SK-N-MC (cell line): ENCODE measurements at regions not wholly inside any gene's neighbourhood (a gene's known extent, or its start where the extent isn't known, plus 50 kb on each side); places are given as distances from the start of the nearest gene placed in this dataset.

Experiments
- DNase-seq: peaks from one replicate; pipeline ENCODE4 v3.0.0-alpha.2; 2011; ENCODE audit warnings: low read depth, low spot score
- H3K27ac ChIP-seq: fragments of 200-600 bp; sonication (generic); 2 replicates; pipeline ENCODE4 v1.5.1; 2016; ENCODE audit warnings: mixed run types
- H3K36me3 ChIP-seq: fragments of 200-600 bp; sonication (generic); 2 replicates; pipeline ENCODE4 v1.6.1; 2017; ENCODE audit warnings: antibody characterized with exemption, low read length, mixed read lengths; ENCODE audit not compliant: insufficient read depth
- H3K4me3 ChIP-seq: fragments of 200-600 bp; sonication (generic); 2 replicates; pipeline ENCODE4 v1.5.1; 2016
- H3K9ac ChIP-seq: fragments of 200-600 bp; sonication (generic); 2 replicates; pipeline ENCODE4 v1.8.0; 2017; ENCODE audit warnings: mixed run types, mixed read lengths; ENCODE audit not compliant: insufficient read length
- H3K9me3 ChIP-seq: fragments of 200-600 bp; sonication (generic); 2 replicates; pipeline ENCODE4 v1.6.1; 2017; ENCODE audit warnings: low read depth, mild to moderate bottlenecking, antibody characterized with exemption, low read length, moderate library complexity, mixed read lengths
- EZH2 ChIP-seq: fragments of 200-600 bp; sonication (generic); IDR thresholded peaks from one replicate; pipeline ENCODE4 v1.6.1; 2017; ENCODE audit warnings: antibody characterized with exemption
- FOXP2 ChIP-seq: optimal IDR thresholded peaks from 2 replicates; pipeline ENCODE3; 2011; ENCODE audit warnings: mild to moderate bottlenecking, moderate library complexity; ENCODE audit not compliant: insufficient read depth; ENCODE audit errors: extremely low read length, control extremely low read depth
- POLR2AphosphoS5 ChIP-seq: IDR thresholded peaks from 2 replicates; pipeline ENCODE4 v1.6.1; 2012; ENCODE audit warnings: mild to moderate bottlenecking, low read depth, low read length, borderline replicate concordance

DNA sequence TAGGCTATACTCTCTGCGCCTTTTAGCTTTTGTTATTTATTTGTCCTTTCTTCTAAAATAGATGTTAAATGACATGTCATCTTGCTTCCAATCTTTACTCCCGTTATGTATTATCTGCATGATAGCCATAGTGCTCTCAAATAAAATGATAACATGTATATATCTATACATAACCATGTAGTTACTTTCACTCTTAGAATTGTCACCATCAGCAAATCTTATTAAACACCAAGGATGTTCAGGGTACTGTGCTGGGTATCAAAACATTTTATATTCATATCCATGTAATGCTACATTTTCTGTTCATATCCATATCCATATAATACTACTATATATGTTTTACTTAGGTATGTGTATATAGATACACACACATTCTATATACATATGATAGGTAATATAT lies 176.4 kb upstream of the CHST9 start:
- no peak overlapping the region for H3K9ac ChIP-seq
- no peak for TF ChIP-seq FOXP2
- DNase-seq: no peak
- no peak overlapping the region for H3K27ac ChIP-seq
- no peak overlapping the region for H3K4me3 ChIP-seq
- H3K36me3 ChIP-seq: no peaks in the 10 kb centered on the region
- H3K9me3 ChIP-seq: no peaks in the 10 kb centered on the region

DNA sequence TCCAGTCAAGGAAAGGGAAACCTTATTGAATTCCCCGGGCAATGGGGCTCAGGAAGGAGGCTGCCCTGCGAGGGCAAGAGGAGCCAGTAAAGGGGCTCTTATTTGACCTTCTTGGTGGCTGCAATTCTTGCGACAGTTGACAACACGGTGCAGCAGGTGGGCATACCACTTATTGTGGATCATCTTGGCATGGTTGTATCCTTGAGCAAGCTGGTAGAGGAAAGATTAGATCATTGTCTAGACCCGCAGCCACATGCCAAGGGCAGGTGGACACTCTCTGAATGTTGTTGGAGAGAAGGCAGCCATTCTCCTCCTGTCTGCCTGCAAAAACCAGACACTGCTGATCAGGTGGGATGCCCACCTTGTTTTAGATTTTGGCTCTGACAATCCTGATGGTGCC lies 170.2 kb upstream of the CHST9 start:
- Histone ChIP-seq H3K9me3 (no peaks in the 10 kb centered on the region), H3K27ac (no peak overlapping the region), H3K36me3 (no peaks in the 10 kb centered on the region), H3K4me3 (no peak overlapping the region), H3K9ac (no peak overlapping the region)
- TF ChIP-seq POLR2AphosphoS5: no peak
- no peak for TF ChIP-seq EZH2
- TF ChIP-seq FOXP2: no peak
- no peak for DNase-seq

DNA sequence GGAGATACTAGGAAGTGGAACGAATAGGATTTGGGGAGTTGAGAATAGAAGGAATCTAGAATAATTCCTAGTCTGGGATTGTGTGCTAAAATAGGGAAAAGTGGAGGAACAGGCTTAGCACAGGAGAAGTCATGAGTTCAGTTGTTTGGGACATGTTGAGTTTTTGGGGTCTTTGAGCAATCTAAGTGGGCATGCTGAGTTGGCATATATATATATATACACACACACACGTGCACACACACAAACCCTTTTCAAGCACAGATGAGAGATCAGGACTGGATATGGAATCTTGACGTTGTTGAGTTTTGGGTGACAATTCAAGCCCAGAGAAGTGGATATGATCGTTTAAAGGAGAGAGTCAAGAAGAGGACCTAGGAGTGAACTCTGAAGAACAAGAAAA lies 168.2 kb upstream of the CHST9 start:
- Histone ChIP-seq H3K36me3 (no peaks in the 10 kb centered on the region), H3K4me3 (no peak overlapping the region), H3K9me3 (no peaks in the 10 kb centered on the region), H3K9ac (no peak overlapping the region), H3K27ac (no peak overlapping the region)
- no peak for TF ChIP-seq POLR2AphosphoS5
- TF ChIP-seq EZH2: no peak
- TF ChIP-seq FOXP2: no peak
- DNase-seq: no peak

DNA sequence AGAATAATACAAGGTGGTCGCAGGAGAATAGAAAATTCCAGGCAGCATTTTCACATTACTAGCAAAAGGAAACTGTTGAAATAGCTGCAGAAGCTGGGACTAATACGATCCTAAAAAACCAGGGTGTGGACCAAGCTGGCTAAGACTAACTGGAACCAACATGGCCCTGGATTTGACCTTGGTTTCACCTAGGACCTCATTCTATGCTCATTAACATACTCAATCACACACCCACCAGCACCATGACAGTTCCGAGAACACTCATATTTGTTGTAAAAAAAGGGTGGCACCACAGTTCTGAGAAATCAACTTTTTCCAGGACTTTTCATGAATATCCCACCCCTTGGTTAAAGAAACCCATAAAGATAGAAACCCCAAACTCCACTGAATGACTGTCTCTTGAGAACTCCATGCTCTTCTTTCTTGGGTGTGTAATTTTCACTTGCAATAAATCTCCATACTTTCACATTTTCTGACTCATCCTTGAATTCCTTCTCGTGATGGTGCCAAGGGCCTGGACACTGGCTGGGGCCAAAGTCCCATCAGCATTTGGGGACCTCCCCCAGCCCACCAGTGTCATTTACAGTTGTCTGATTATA lies 164.3 kb upstream of the CHST9 start:
- no peaks in the 10 kb centered on the region for H3K9me3 ChIP-seq
- H3K9ac ChIP-seq: no peak overlapping the region
- H3K4me3 ChIP-seq: no peak overlapping the region
- DNase-seq: no peak
- no peak for TF ChIP-seq EZH2
- TF ChIP-seq POLR2AphosphoS5: no peak
- TF ChIP-seq FOXP2: no peak
- no peak overlapping the region for H3K27ac ChIP-seq
- no peaks in the 10 kb centered on the region for H3K36me3 ChIP-seq

DNA sequence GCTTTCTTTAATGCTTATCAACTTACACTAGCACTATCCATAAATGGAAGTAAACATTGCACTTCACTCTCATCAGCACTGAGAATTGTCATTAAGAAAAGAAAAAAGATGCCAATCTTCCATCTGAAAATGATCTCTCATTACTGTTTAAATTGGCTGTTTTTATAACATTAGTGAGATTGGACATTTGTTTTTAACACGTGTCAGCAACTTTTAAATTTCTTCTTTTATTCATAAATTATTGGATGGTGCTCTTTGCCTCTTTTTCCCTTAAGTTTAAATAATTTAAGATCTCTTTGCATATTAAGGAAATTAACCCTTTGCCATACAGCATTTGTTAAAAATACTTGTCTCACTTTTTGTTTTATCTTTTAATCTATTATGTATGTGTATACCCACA lies 146.5 kb upstream of the CHST9 start:
- H3K4me3 ChIP-seq: no peak overlapping the region
- TF ChIP-seq POLR2AphosphoS5 (no peak), FOXP2 (no peak), EZH2 (no peak)

DNA sequence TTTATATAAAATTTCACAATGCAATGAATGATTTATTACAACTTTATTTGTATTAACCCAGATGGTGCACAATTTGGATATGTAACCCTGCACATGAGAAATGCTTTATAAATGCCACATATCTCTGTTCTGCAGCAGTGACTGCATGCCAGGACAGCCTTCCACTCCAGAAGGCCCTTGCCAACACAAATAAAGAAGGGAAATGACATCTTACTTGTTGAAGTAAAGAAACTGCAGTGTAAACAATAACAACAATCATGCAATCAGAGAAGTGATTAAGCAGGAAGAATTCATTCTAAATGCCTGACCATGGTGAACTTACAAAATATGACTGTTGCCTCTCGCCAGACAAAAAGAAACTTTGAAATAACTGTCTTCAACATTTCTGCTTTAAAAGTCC lies 129.9 kb upstream of the CHST9 start:
- Histone ChIP-seq H3K9ac (no peak overlapping the region), H3K27ac (no peak overlapping the region), H3K4me3 (no peak overlapping the region), H3K36me3 (no peaks in the 10 kb centered on the region), H3K9me3 (no peaks in the 10 kb centered on the region)
- no peak for DNase-seq
- TF ChIP-seq FOXP2 (no peak), EZH2 (no peak), POLR2AphosphoS5 (no peak)

More for the DNA sequence above, 146.5 kb upstream of the CHST9 start:
- Histone ChIP-seq H3K36me3 (no peaks in the 10 kb centered on the region), H3K9me3 (no peaks in the 10 kb centered on the region), H3K9ac (no peak overlapping the region), H3K27ac (no peak overlapping the region)
- DNase-seq: no peak

DNA sequence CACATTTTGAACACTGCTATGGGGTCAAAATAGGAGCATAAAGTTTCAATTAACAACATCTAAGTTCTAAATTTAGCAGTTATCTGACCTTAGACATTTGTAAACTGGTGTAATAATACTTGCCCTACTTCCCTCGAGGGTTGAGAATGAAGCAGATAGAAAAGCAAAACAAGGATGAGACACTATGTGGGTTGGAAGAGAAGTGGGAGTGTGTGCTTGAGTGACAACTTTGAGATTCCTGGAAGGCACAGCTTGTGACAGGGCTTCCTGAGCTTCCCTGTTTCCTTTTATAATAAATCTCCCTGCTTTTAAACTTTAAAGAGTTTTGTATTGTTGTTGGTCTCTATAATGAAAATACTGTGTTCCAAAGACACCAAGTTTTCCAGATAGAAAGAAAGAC lies 128.6 kb upstream of the CHST9 start:
- Histone ChIP-seq H3K4me3 (no peak overlapping the region), H3K9ac (no peak overlapping the region), H3K36me3 (no peaks in the 10 kb centered on the region), H3K27ac (no peak overlapping the region), H3K9me3 (no peaks in the 10 kb centered on the region)
- TF ChIP-seq POLR2AphosphoS5 (no peak), EZH2 (no peak), FOXP2 (no peak)
- DNase-seq: no peak

DNA sequence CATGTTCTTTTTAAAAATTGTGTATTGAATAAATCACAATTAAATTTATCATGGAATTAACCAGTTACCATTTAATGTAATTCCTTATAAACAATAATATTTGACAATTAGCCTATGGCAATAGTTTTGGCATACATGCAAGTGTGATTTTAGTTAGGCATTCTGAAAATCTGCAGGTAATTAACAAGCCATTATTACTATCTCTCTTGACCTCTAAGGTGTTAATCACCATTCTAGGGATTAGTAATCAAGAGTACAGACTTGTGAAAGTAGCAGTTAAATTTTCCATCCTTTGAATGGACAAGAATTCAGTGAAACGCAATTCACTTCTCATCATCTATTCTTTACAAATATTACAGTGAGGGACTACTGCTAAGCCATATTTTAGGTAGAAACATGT lies 127.7 kb upstream of the CHST9 start:
- H3K27ac ChIP-seq: no peak overlapping the region
- no peaks in the 10 kb centered on the region for H3K9me3 ChIP-seq
- H3K9ac ChIP-seq: no peak overlapping the region
- H3K36me3 ChIP-seq: no peaks in the 10 kb centered on the region
- no peak for DNase-seq
- TF ChIP-seq FOXP2: no peak
- no peak for TF ChIP-seq POLR2AphosphoS5
- no peak for TF ChIP-seq EZH2
- H3K4me3 ChIP-seq: no peak overlapping the region

DNA sequence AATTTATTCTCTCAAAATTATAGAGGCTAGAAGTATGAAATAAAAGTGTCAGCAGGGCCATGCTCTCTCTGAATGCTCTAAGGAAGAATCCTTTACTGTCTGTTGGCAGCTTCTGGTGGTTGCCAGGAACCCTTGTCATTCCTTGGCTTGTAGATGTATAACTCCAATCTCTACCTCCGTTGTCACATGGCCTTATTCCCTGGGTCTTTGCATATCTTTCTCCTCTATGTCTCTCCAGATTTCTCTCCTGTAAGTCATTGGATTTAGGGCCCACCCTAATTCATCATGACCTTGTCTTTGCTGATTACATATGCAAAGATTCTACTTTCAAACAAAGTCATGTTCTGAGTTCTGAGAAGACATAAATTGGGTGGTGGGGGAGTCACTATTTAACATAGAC lies 127.0 kb upstream of the CHST9 start:
- Histone ChIP-seq H3K36me3 (no peaks in the 10 kb centered on the region), H3K27ac (no peak overlapping the region), H3K9me3 (no peaks in the 10 kb centered on the region), H3K9ac (no peak overlapping the region), H3K4me3 (no peak overlapping the region)
- DNase-seq: no peak
- TF ChIP-seq FOXP2 (no peak), EZH2 (no peak), POLR2AphosphoS5 (no peak)
